HepG2 (cell line): ENCODE measurements at regions not wholly inside any gene's neighbourhood (a gene's known extent, or its start where the extent isn't known, plus 50 kb on each side); places are given as distances from the start of the nearest gene placed in this dataset.
"Not testable (repeated sequence)": the region's sequence is repeated elsewhere in the genome, so short reads cannot be mapped to it uniquely, and the experiment has no call there.

Source experiments
- ATAC-seq: fragments of 200-7000 bp; cut with Tn5 transposase; 3 replicates; pipeline ENCODE4 v1.9.1; 2020; ENCODE audit warnings: mild to moderate bottlenecking, moderate library complexity
- BruUV-seq: library from RNA; stranded (reverse); fragments of 400-500 nt; replicated peaks from 2 replicates; lab custom pipeline; 2021; lab: Mats Ljungman, UMichigan
- CTCF ChIA-PET: fragments of 300-600 bp; formaldehyde crosslinking; extraction: SDS; loops from one replicate; lab custom pipeline; 2021; ENCODE audit warnings: low total read pairs, inconsistent platforms, low intra/inter-chr PET ratio; lab: Yijun Ruan, JAX
- POLR2A ChIA-PET: fragments of 350-600 bp; sonication (Branson Sonifier 250); formaldehyde crosslinking; loops from one replicate; lab custom pipeline; 2020; ENCODE audit warnings: antibody characterized with exemption, inconsistent platforms; lab: Yijun Ruan, JAX
- DNase-seq: peaks from one replicate; pipeline ENCODE4 v3.0.0-alpha.2; 2015; ENCODE audit warnings: low spot score
- FAIRE-seq: peaks from 3 replicates; lab custom pipeline; 2011; peaks lifted over from hg19 to GRCh38; lab: Jason Lieb, UNC
- H2AFZ ChIP-seq: one replicate; pipeline ENCODE4 v1.6.1; 2011; ENCODE audit warnings: low read length, inconsistent platforms
- H3K27ac ChIP-seq: fragments of 300-600 bp; 3 replicates; pipeline ENCODE4 v1.8.0; 2011; ENCODE audit warnings: mixed run types, mild to moderate bottlenecking, mixed read lengths, low read length, inconsistent platforms; ENCODE audit not compliant: insufficient read depth; ENCODE audit errors: extremely low read length
- H3K27me3 ChIP-seq, 2 experiments: fragments of 200-600 bp in 1 of 2; 2 replicates in 1 of 2; 3 replicates in 1 of 2; pipeline versions ENCODE4 v1.6.0 to v1.8.0; 2011; ENCODE audit warnings: low read length in 2 of 2, mild to moderate bottlenecking in 2 of 2, moderate library complexity in 2 of 2, inconsistent platforms in 1 of 2; ENCODE audit not compliant: insufficient read depth in 2 of 2, control insufficient read depth in 1 of 2
- H3K36me3 ChIP-seq, 2 experiments: fragments of 200-600 bp in 1 of 2; replicated peaks in 1 of 2; 2 replicates in 1 of 2; 3 replicates in 1 of 2; pipeline versions ENCODE4 v1.5.1 to v1.8.0; 2011; ENCODE audit warnings: low read length in 2 of 2, inconsistent platforms in 1 of 2; ENCODE audit not compliant: insufficient read depth in 2 of 2, control insufficient read depth in 1 of 2
- H3K4me1 ChIP-seq: 2 replicates; pipeline ENCODE4 v1.5.1; 2012; ENCODE audit warnings: low read length, inconsistent platforms; ENCODE audit not compliant: insufficient read depth
- H3K4me2 ChIP-seq: 2 replicates; pipeline ENCODE4 v1.6.0; 2011; ENCODE audit warnings: low read depth, low read length, inconsistent platforms
- H3K4me3 ChIP-seq, 3 experiments: fragments of 200-600 bp in 1 of 3; sonication (generic), shearing (Covaris generic) in 1 of 3; replicated peaks in 1 of 3; 2 replicates each; pipeline ENCODE4 v1.5.1; 2011 to 2016; ENCODE audit warnings: low read length in 3 of 3, inconsistent platforms in 2 of 3, low read depth in 2 of 3, mild to moderate bottlenecking in 2 of 3, control low read depth in 1 of 3, mixed read lengths in 1 of 3; ENCODE audit not compliant: insufficient read depth in 1 of 3
- H3K79me2 ChIP-seq: one replicate; pipeline ENCODE4 v1.6.1; 2011; ENCODE audit warnings: low read length, inconsistent platforms; ENCODE audit not compliant: insufficient read depth
- H3K9ac ChIP-seq: 2 replicates; pipeline ENCODE4 v1.6.0; 2011; ENCODE audit warnings: mild to moderate bottlenecking, low read depth, low read length, inconsistent platforms; ENCODE audit not compliant: insufficient read depth
- H3K9me3 ChIP-seq: 2 replicates; pipeline ENCODE4 v1.5.1; 2012; ENCODE audit warnings: mild to moderate bottlenecking, low read length
- H4K20me1 ChIP-seq: 2 replicates; pipeline ENCODE4 v1.6.0; 2011; ENCODE audit warnings: inconsistent platforms, mild to moderate bottlenecking, low read length, moderate library complexity; ENCODE audit not compliant: insufficient read depth
- BHLHE40 ChIP-seq: IDR thresholded peaks from 2 replicates; pipeline ENCODE4 v1.6.1; 2011; ENCODE audit warnings: low read length, improper control_type of control experiment
- KAT2B ChIP-seq: fragments of 150-350 bp; IDR thresholded peaks from 2 replicates; pipeline ENCODE4 v1.6.1; 2014; ENCODE audit warnings: low read depth, low read length, borderline replicate concordance
- NFAT5 ChIP-seq: sonication (generic); formaldehyde crosslinking; IDR thresholded peaks from 2 replicates; pipeline ENCODE4 v1.4.0; 2020; ENCODE audit warnings: missing genetic modification reagents
- TP53 ChIP-seq: sonication (generic); formaldehyde crosslinking; conservative IDR thresholded peaks from 2 replicates; pipeline ENCODE4 v1.4.0; 2020; ENCODE audit warnings: missing genetic modification reagents
- WGBS: methylation state at CpG from one replicate; pipeline ENCODE4 v1.1.6; 2017; ENCODE audit warnings: low lambda C conversion rate; 5-methylcytosine and 5-hydroxymethylcytosine counted together
- in situ Hi-C: cut with HindIII; loops from 2 replicates; pipeline ENCODE4 v1.10.0; 2017; ENCODE audit warnings: low pct_unique_long_range_greater_than_20kb; ENCODE audit not compliant: extremely low pct_ligation_motif_present
- intact Hi-C: fragments of 100-400 bp; cut with micrococcal nuclease; formaldehyde crosslinking; loops from one replicate; pipeline ENCODE4 v1.10.0; 2022; ENCODE audit not compliant: unreplicated experiment
- TF ChIP-seq, protein P1 (sequence below): sonication (generic); formaldehyde crosslinking; IDR thresholded peaks from 2 replicates; pipeline ENCODE4 v1.9.0; 2021; ENCODE audit warnings: missing genetic modification reagents, borderline replicate concordance
- TF ChIP-seq, protein P2 (sequence below): sonication (generic); formaldehyde crosslinking; IDR thresholded peaks from 2 replicates; pipeline ENCODE4 v1.4.0; 2020; ENCODE audit warnings: missing genetic modification reagents

DNA sequence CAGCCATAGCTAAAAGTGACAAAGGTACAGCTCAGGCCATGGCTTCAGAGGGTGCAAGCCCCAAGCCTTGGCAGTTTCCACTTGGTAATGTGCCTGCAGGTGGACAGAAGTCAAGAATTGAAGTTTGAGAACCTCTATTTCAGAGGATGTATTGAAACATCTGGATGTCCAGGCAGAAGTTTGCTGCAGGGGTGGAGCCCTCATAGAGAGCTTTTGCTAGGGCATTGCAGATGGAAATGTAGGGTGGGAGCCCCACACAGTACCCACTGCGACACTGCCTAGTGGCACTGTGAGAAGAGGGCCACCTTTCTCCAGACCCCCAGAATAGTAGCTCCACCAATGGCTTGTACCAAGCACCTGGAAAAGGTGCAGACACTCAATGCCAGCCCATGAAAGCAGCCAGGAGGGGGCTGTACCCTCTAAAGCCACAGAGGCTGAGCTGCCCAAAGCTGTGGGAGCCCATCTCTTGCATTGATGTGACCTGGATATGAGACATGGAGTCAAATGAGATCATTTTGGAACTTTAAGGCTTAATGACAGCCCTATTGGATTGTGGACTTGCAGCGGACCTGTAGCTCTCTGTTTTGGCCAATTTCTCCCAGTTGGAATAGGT is 1299.4 kb upstream of the MAP3K7 start (continued):
- TF ChIP-seq, protein P1, sequence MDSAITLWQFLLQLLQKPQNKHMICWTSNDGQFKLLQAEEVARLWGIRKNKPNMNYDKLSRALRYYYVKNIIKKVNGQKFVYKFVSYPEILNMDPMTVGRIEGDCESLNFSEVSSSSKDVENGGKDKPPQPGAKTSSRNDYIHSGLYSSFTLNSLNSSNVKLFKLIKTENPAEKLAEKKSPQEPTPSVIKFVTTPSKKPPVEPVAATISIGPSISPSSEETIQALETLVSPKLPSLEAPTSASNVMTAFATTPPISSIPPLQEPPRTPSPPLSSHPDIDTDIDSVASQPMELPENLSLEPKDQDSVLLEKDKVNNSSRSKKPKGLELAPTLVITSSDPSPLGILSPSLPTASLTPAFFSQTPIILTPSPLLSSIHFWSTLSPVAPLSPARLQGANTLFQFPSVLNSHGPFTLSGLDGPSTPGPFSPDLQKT = no peak
- no peak for TF ChIP-seq BHLHE40
- TF ChIP-seq, all 625 proteins: peak for 0

GRCh38 chr6:91881791-91882190 is 1294.9 kb upstream of the MAP3K7 start:
- H3K79me2 ChIP-seq, CTCF ChIA-PET, H3K9ac ChIP-seq, DNase-seq, FAIRE-seq, H2AFZ ChIP-seq, intact Hi-C loops, H4K20me1 ChIP-seq, H3K36me3 ChIP-seq, H3K27ac ChIP-seq, H3K4me2 ChIP-seq, H3K27me3 ChIP-seq, in situ Hi-C loops, BruUV-seq, POLR2A ChIA-PET, ATAC-seq, H3K4me3 ChIP-seq, H3K4me1 ChIP-seq: not testable (repeated sequence)
- no CpG with 5 or more reads among the region's 16 CpGs for WGBS
- H3K9me3 ChIP-seq = peaks cover 35% of the 10 kb centered on the region

DNA sequence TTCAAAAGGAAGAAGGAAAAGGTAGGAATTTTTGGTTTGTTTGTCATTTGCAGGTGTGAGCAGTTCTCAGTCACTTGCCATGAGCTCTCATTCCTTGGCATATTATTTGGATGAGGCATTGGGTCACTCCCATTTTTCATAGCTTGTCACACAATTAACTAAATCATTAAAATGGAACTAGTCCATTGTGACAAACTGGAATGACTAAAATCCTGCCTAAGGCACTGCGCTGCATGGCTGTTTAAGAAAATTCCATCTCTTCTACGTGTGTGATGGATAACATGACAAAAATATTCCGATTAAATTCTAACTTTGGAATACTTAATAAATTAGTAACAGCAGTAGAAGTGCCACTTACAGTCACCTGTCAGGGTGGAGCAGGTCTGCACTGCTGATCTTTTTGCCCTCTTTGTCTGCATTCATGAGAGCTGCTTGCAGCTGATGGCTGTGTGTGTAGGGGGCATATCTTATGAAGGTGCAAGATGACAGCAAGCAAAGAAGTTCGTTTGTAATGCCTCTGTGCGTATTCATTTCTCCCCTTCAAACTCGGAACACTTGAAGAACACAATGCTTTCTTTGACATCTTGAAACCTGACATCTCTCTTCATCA is 1292.6 kb upstream of the MAP3K7 start:
- Histone ChIP-seq H2AFZ (no peak overlapping the region), H3K27me3 (no peaks in the 10 kb centered on the region)
- WGBS = 18% methylated on average over 6 of the region's 6 CpGs

More for the DNA sequence above, 1292.6 kb upstream of the MAP3K7 start:
- TF ChIP-seq KAT2B (no peak), NFAT5 (CRISPR knock-in tag) (no peak), TP53 (CRISPR knock-in tag) (no peak)
- TF ChIP-seq, protein P2, sequence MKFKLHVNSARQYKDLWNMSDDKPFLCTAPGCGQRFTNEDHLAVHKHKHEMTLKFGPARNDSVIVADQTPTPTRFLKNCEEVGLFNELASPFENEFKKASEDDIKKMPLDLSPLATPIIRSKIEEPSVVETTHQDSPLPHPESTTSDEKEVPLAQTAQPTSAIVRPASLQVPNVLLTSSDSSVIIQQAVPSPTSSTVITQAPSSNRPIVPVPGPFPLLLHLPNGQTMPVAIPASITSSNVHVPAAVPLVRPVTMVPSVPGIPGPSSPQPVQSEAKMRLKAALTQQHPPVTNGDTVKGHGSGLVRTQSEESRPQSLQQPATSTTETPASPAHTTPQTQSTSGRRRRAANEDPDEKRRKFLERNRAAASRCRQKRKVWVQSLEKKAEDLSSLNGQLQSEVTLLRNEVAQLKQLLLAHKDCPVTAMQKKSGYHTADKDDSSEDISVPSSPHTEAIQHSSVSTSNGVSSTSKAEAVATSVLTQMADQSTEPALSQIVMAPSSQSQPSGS (CRISPR knock-in tag) = no peak
- in situ Hi-C loops (no loop called here), intact Hi-C loops (no loop called here)
- no peak overlapping the region for H3K27ac ChIP-seq
- no peaks in the 10 kb centered on the region for H3K79me2 ChIP-seq
- no peak for ATAC-seq
- CTCF ChIA-PET = no interaction called here
- H3K36me3 ChIP-seq = no peaks in the 10 kb centered on the region
- no TSS peak for BruUV-seq
- H3K9ac ChIP-seq = no peak overlapping the region
- peaks cover 12% of the 10 kb centered on the region for H3K9me3 ChIP-seq
- POLR2A ChIA-PET = no interaction called here
- no peak overlapping the region for H3K4me3 ChIP-seq
- no peak overlapping the region for H3K4me2 ChIP-seq
- H3K4me1 ChIP-seq = no peaks in the 10 kb centered on the region
- H4K20me1 ChIP-seq = no peaks in the 10 kb centered on the region
- FAIRE-seq = no peak
- no peak for DNase-seq
